ENCODE measurements at regions not wholly inside any gene's neighbourhood (a gene's known extent, or its start where the extent isn't known, plus 50 kb on each side); places are given as distances from the start of the nearest gene placed in this dataset.

DNA sequence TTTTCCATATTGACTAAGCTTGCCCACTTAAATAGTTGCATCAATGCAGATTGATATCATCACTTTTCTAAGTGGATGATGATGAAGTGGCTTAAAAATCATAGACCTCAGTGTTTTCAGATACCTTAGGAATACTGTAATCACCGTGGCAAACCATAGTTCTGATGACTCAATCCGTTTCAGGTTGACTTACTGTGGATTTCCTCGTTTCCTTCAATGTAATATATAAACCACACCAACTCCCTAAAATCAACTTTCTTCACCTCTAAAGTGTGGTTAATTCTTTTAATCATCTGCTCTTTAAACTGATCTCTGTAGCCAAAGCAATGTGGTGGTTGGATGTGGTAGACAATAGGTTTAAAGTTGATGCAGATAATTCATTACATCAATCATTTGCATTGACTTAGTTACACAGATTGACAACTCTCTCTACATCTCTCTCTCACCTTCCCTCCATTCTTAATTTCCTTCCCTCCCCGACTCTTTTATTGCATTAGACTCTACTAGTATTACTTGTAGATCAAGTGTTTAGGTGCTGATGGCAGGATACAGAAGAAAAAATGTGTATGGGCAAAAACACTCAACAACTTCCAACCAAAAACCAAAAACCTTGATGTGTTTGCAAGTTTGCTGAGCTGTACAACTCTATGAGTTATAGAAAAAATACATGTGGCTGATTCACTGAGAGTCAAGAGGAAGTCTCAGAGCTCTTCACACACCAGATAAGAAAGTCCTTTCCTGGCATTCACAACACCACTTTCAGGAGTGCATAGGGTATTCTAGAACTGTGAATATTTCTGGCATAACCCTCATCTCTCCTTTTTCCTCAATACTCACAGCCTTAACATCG is 243.5 kb downstream of the NFKBIZ start:
- DNase-seq (ENCODE audit: low spot score): no peak
- intact Hi-C loops (cut with DNase I): no loop called here

DNA sequence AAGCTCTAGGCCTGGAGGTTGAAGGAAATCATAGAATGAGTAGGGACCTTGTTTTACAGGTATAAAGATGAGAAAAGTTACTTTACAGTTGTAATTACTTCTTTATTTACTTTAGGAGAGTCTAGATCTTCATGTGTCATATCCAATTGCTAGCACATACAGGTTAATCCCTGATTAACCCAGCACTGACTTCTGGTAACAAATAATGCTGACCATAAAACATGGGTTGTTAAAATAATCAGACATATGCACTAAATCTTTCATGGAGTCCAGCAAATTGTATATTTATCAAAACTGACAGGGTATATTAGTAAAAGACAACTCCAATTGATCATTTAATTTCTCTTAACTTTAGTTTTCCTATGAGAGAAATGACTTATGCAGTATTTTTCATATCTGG is 245.2 kb downstream of the NFKBIZ start:
- no peak for DNase-seq (ENCODE audit: low spot score)
- intact Hi-C loops (cut with DNase I): no loop called here

- DNase-seq (ENCODE audit: low spot score): no peak
- intact Hi-C loops (cut with DNase I): no loop called here
These were observed 246.1 kb downstream of the NFKBIZ start for GRCh38 chr3:102095383-102095782.

DNA sequence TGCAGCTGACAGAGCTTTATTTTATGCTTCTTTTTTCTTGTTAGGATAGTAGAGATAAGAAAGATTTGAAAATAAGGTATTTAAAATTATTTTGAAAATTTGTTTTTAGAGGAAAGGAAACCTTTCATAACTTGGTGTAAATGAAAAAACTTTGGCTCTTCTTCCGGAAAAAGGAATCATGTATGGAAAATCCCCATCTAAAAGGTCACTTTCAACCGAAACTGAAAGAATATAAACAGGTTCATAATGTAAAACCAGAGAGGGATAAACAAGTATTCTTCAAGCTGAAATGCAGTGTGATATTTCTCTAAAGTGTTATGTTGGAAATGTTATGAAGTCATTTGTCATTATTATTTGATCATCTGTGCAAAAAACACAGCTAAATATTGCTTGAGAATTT is 246.8 kb downstream of the NFKBIZ start:
- DNase-seq (ENCODE audit: low spot score): no peak
- intact Hi-C loops (cut with DNase I): no loop called here

- DNase-seq (ENCODE audit: low spot score): no peak
- intact Hi-C loops (cut with DNase I): no loop called here
These were observed 249.0 kb downstream of the NFKBIZ start for GRCh38 chr3:102098130-102098885.

DNA sequence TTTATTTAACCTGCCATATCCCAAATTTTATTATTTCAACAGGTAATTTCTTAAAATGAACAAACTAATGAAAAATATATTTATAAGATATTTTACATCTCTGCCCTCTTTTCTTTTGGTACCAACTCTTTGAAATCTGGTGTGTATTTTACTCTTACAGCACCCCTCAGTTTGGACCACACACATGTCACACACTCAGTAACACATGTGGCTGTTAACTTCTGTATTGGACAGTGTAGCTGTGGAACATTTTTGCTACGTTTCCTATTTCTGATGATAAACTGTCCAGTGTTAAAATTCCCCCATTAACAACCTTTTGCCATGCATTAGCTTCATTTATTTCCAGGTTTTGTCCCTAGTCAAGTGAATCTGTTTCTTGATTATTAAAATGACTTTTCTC is 250.6 kb downstream of the NFKBIZ start:
- intact Hi-C loops (cut with DNase I): no loop called here

DNA sequence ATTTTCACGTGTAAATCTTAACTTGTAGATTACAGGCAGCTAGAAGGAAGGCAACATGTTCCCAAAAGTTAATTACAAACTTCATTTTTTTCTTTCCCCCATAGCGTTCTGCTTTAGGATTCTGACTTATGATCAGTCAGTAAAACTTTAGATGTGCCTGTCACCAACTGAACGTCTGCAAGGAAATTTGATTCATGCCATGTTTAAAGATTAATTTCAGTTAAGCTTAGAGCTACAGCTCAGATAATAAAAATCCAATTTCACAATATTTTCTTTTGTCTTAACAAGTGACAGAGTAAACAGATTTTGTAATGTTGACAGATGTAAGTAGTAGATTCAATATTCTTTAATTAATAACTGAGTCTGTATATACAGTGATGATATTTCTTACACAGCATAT is 253.1 kb downstream of the NFKBIZ start:
- no peak for DNase-seq (ENCODE audit: low spot score)
- intact Hi-C loops (cut with DNase I): no loop called here

More for the DNA sequence above, 250.6 kb downstream of the NFKBIZ start:
- no peak for DNase-seq (ENCODE audit: low spot score)

DNA sequence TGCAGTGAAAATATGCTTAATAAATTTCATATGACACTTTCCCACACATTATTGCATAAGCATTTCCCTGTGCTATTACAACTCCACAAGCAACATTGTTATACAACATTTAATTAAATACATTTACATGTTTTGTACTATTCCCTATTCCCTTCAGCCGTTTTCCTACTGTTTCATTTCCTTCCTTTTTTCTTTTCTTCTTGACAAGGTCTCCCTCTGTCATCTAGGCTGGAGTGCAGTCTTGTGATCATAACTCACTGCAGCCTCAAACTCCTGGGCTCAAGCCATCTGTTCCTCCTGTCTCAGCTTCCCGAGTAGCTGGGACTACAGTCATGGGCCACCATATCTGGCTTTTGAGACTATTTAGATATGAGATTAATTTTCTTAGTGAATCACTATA is 254.7 kb downstream of the NFKBIZ start:
- no peak for DNase-seq (ENCODE audit: low spot score)
- intact Hi-C loops (cut with DNase I): no loop called here

- DNase-seq (ENCODE audit: low spot score): no peak
- intact Hi-C loops (cut with DNase I): no loop called here
These were observed 255.9 kb downstream of the NFKBIZ start for GRCh38 chr3:102105193-102105592.

DNA sequence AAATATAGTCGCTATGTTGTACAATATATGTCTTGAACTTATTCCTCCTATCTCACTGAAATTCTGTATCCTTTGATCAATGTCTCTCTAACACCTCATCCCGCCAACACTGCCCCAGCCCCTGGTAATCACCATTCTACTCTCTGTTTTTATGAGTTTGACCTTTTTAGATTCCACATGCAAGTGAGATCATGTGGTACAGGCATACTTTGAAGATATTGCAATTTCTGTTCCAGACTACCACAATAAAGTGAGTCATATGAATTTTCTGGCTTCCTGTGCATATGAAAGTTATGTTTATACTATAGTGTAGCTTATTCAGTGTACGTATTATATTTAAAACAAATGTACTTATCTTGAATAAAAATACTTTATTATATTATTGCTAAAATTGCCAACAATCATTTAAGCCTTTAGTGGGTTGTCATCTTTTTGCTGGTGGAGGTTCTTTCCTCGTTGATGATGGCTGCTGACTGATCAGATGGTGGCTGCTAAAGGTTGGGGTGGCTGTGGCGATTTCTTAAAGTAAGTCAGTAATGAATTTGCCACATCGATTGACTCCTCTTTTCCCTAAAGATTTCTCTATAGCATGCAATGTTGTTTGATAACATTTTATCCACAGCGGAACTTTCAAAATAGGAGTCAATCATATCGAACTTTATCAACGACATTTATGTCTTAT is 257.2 kb downstream of the NFKBIZ start:
- intact Hi-C loops (cut with DNase I): no loop called here
- no peak for DNase-seq (ENCODE audit: low spot score)

DNA sequence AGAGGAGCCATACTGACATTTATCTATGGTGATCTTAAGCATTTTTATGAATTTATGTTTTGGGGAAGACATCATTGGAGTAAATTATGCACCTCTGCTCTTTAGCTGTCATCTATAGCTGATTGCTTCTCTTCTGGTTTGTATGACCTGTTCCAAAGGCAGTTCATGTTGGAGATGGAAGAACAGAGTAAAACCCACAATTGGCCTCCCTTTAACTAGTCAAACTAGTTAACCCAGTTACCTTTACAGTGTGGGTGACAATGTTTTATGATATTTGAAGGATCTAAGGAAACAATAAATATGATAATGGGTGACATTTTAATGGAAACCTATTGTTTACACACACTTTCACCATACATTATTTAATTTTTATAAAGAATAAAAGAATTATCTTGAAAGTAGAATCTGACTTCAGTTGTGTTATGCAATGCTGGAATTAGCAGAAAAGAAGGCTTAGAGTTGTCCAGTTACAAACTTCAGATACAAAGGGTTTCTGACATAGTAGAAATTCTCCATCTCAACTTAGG is 263.5 kb downstream of the NFKBIZ start:
- intact Hi-C loops (cut with DNase I): no loop called here
- DNase-seq (ENCODE audit: low spot score): no peak

- no peak for DNase-seq (ENCODE audit: low spot score)
- intact Hi-C loops (cut with DNase I): no loop called here
These were observed 264.2 kb downstream of the NFKBIZ start for GRCh38 chr3:102113421-102114041.

DNA sequence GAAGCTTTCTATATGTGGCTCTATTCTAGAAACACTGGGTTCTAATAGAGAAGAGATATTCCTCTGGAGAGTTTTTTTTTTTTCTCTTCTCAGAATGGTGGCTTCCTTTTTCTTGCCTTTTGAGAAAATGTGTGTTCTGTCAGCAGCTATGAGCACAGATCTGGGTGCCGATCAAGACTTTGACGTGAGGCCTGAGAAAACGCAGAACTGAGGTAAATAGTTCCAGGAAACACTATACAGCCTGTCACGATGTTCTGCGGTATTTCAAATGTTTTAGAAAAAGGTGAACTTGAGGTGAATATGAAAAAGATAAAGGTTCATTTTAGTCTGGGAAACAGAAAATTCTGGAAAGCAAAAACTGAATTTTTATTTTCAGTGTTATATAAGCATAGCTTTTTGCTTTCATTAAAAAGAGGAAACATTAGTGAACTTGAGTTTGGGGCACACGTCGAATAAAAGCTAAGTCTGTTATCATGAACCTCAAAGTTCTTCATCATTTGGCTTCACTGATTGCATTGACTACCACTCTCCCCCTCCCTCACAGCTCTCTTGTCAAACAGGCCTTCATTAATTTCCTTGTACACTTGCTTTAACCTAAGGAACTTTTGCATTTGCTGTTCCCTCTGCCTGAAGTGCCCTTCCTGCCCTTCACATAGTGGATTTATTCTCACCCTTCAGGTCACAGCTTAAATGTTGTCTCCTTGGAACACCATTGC is 265.1 kb downstream of the NFKBIZ start:
- intact Hi-C loops (cut with DNase I): no loop called here
- DNase-seq (ENCODE audit: low spot score): no peak

- DNase-seq (ENCODE audit: low spot score): no peak
- intact Hi-C loops (cut with DNase I): no loop called here
These were observed 273.2 kb downstream of the NFKBIZ start for GRCh38 chr3:102122527-102122926.

DNA sequence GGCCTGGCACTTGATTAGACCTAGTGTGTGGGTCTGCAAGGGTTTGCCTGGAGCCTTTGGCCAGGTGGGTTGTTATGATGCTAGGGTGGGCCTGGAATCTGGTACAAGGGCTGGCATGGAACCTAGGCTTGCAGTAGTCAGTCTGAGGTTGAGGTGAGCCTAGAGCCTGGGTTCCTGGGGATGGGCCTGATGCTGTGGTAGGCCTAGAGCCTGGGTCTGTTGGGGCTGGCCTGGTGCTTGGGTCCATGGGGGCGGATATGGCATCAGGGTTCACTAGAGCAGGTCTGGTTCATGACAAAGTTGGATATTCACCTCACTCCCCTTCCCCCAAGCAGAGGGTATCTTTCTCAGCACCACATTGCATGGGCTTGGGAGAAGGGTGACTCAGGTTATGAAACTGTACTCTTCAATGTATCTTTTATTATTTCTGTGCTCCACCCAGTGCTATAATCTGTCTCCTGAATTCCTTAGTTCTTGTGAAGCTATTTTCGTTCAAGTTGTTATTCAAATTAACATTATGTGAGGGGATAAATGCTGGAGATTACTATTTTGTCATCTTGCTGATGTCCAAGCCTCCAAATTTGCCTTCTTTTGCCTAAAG is 274.4 kb downstream of the NFKBIZ start:
- DNase-seq (ENCODE audit: low spot score): no peak
- intact Hi-C loops (cut with DNase I): no loop called here

DNA sequence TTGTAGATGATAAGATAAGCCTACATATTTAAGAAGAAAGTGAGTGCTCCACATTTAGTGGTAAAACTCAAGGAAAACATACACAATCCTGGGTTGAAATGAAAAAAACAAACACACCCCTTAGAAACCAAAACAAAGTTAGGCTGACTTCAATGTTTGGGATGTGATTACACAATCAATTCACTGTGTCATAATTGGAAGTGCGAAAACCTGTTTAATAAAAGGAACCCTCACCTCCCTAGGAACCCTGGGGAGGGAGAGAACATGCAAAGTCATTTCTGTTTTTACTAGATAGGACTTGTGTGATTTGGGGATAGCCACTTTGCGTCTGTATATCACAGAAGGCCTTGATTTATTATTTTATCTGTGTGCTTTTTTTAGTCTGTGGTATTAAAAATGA is 275.0 kb downstream of the NFKBIZ start:
- no peak for DNase-seq (ENCODE audit: low spot score)
- intact Hi-C loops (cut with DNase I): no loop called here

GRCh38 chr3:102124704-102125103 is 275.4 kb downstream of the NFKBIZ start:
- intact Hi-C loops (cut with DNase I): no loop called here
- DNase-seq (ENCODE audit: low spot score): no peak

DNA sequence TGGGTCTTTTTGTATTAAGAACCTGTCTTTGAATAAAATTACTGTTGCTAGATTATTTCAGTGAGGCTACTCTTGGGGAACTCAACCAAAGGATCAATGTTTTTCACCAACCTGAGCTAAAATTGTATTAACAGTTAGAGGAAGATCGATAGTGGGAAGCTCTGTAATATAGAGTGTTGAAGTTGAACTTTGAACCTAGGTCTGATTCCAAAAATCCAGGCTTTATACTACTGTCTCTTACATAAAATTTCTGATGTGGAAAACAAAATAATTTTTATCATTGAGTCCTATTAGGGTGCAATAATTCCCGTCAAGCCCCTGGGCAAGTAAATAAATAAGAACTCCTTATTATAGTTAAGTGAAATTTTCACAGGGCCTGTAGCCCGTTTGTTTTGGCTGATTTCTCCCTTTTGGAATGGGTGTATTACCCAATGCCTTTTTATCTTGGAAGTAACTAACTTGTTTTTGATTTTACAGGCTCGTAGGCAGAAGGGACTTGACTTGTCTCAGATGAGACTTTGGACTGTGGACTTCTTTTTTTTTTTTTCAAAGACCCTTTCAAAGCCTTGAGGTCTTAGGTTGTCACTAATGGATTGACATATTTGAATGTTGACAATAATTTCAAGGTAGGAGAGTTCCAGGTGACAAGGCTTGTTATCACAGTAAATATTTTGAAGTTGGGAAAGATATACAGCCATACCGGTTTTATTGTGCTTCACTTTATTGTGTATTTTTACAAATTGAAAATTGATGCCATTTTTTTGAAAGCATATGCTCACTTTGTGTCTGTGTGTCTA is 276.1 kb downstream of the NFKBIZ start:
- no peak for DNase-seq (ENCODE audit: low spot score)
- intact Hi-C loops (cut with DNase I): no loop called here

All from posterior vena cava (tissue), 2 donors.